Gastrocnemius medialis (tissue), 4 donors: ENCODE measurements at regions not wholly inside any gene's neighbourhood (a gene's known extent, or its start where the extent isn't known, plus 50 kb on each side); places are given as distances from the start of the nearest gene placed in this dataset.

ENCODE experiments used
- CTCF ChIP-seq, 5 experiments: fragments of 450-650 bp in 3 of 5; fragments of 200-600 bp in 2 of 5; sonication (generic) in 2 of 5; IDR thresholded peaks in 4 of 5; conservative IDR thresholded peaks in 1 of 5; 1 replicate in 4 of 5; 2 replicates in 1 of 5; pipeline ENCODE4 v1.5.1; 2016 to 2019; ENCODE audit warnings: antibody characterized with exemption in 5 of 5, mild to moderate bottlenecking in 3 of 5, moderate library complexity in 3 of 5
- POLR2A ChIP-seq, 2 donors: fragments of 450-650 bp; IDR thresholded peaks; one replicate each; pipeline ENCODE4 v1.6.1; 2017; ENCODE audit warnings: antibody characterized with exemption in 2 of 2, mild to moderate bottlenecking in 2 of 2, moderate library complexity in 2 of 2

GRCh38 chr1:60762176-60762575 lies 320.2 kb upstream of the NFIA start:
- TF ChIP-seq CTCF (IDR thresholded peaks at IDR 0.05 in 4 of 5, conservative IDR thresholded peaks at IDR 0.05 in 1 of 5) (no peak), POLR2A (IDR thresholded peaks at IDR 0.05) (no peak)
